Vagina (tissue), 2 donors: ENCODE measurements at regions not wholly inside any gene's neighbourhood (a gene's known extent, or its start where the extent isn't known, plus 50 kb on each side); places are given as distances from the start of the nearest gene placed in this dataset.

ENCODE experiments used
- POLR2A ChIP-seq, 2 donors: fragments of 450-650 bp; IDR thresholded peaks; one replicate each; pipeline ENCODE4 v1.6.1; 2017; ENCODE audit warnings: antibody characterized with exemption in 2 of 2, mild to moderate bottlenecking in 2 of 2, moderate library complexity in 2 of 2
- POLR2AphosphoS5 ChIP-seq, 2 donors: sonication (generic); formaldehyde crosslinking; IDR thresholded peaks; one replicate each; pipeline ENCODE4 v1.9.0; 2017; ENCODE audit warnings: antibody characterized with exemption in 2 of 2, mild to moderate bottlenecking in 2 of 2, low read depth in 1 of 2; ENCODE audit not compliant: insufficient read depth in 1 of 2
- TF ChIP-seq, protein P1 (sequence below), 3 experiments: fragments of 450-650 bp in 2 of 3; fragments of 200-600 bp in 1 of 3; sonication (generic) in 1 of 3; IDR thresholded peaks; one replicate each; pipeline ENCODE4 v1.5.1; 2017 to 2019; ENCODE audit warnings: antibody characterized with exemption in 3 of 3, mild to moderate bottlenecking in 2 of 3, moderate library complexity in 2 of 3

DNA sequence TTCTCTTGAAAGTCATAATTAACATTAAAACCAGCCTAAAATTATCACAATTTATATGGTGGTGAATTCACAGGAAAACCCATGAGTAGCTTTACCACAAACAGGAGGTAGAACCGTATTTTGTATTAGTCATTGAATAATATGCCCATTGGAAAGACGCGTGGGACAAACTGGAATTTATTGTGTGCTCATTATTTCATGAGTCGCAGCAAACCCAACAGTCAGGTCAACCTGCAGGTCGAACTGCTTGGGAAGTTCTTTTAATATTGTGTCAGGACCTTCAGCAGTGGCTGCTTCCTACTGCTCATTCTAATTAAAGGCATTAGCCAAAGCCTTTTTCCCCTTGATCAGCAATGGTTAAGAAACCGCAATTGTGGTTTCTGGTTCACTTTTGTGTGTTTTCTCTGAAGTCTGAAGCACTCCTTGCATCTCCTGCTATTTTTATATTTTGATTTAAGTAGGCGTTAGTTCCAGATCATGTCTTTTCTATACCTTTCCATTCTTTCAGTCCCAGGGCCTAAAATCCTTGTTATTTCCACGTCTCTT is 100.1 kb downstream of the RAB11FIP2 start:
- TF ChIP-seq, protein P1, sequence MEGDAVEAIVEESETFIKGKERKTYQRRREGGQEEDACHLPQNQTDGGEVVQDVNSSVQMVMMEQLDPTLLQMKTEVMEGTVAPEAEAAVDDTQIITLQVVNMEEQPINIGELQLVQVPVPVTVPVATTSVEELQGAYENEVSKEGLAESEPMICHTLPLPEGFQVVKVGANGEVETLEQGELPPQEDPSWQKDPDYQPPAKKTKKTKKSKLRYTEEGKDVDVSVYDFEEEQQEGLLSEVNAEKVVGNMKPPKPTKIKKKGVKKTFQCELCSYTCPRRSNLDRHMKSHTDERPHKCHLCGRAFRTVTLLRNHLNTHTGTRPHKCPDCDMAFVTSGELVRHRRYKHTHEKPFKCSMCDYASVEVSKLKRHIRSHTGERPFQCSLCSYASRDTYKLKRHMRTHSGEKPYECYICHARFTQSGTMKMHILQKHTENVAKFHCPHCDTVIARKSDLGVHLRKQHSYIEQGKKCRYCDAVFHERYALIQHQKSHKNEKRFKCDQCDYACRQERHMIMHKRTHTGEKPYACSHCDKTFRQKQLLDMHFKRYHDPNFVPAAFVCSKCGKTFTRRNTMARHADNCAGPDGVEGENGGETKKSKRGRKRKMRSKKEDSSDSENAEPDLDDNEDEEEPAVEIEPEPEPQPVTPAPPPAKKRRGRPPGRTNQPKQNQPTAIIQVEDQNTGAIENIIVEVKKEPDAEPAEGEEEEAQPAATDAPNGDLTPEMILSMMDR (IDR thresholded peaks at IDR 0.05): no peak
- TF ChIP-seq POLR2A (IDR thresholded peaks at IDR 0.05) (no peak), POLR2AphosphoS5 (IDR thresholded peaks at IDR 0.05; ENCODE audit: insufficient read depth in 1 of 2, low read depth in 1 of 2) (no peak)
